ENCODE measurements at regions not wholly inside any gene's neighbourhood (a gene's known extent, or its start where the extent isn't known, plus 50 kb on each side); places are given as distances from the start of the nearest gene placed in this dataset.

- DNase-seq, result no peak
Measured at GRCh38 chrX:6472652-6473342, 62.1 kb downstream of the VCX3A start.

- DNase-seq, result no peak
Measured at GRCh38 chrX:6468706-6469105, 66.2 kb downstream of the VCX3A start.

- no peak for DNase-seq
Measured at GRCh38 chrX:6465756-6466155, 69.2 kb downstream of the VCX3A start.

GRCh38 chrX:6464726-6465125, 70.2 kb downstream of the VCX3A start:
- DNase-seq, result no peak

GRCh38 chrX:6460893-6461490, 73.9 kb downstream of the VCX3A start:
- DNase-seq, result no peak

GRCh38 chrX:6456196-6456595, 78.7 kb downstream of the VCX3A start:
- DNase-seq, result no peak

- DNase-seq, result no peak
Measured at GRCh38 chrX:6449946-6450345, 85.0 kb downstream of the VCX3A start.

GRCh38 chrX:6448003-6448402, 86.9 kb downstream of the VCX3A start:
- no peak for DNase-seq

GRCh38 chrX:6446582-6446981, 88.3 kb downstream of the VCX3A start:
- no peak for DNase-seq

GRCh38 chrX:6440648-6441047, 94.3 kb downstream of the VCX3A start:
- DNase-seq, result no peak

GRCh38 chrX:6432226-6432625, 102.7 kb downstream of the VCX3A start:
- peak; percentile 40 for DNase-seq

GRCh38 chrX:6407542-6407941, 127.4 kb downstream of the VCX3A start:
- no peak for DNase-seq

- peak; percentile 25 for DNase-seq
Measured at GRCh38 chrX:6386837-6387236, 148.1 kb downstream of the VCX3A start.

- DNase-seq, result no peak
Measured at GRCh38 chrX:6384921-6385320, 150.0 kb downstream of the VCX3A start.

GRCh38 chrX:6384371-6384770, 150.5 kb downstream of the VCX3A start:
- no peak for DNase-seq

- peak; percentile 15 for DNase-seq
Measured at GRCh38 chrX:6383917-6384316, 151.0 kb downstream of the VCX3A start.

GRCh38 chrX:6383488-6383887, 151.4 kb downstream of the VCX3A start:
- no peak for DNase-seq

- no peak for DNase-seq
Measured at GRCh38 chrX:6382284-6382683, 152.6 kb downstream of the VCX3A start.

GRCh38 chrX:6377103-6377764, 148.6 kb upstream of the NLGN4X start:
- no peak for DNase-seq

GRCh38 chrX:6374556-6374955, 145.9 kb upstream of the NLGN4X start:
- DNase-seq, result no peak

- no peak for DNase-seq
Measured at GRCh38 chrX:6372981-6373380, 144.3 kb upstream of the NLGN4X start.

GRCh38 chrX:6371353-6371752, 142.7 kb upstream of the NLGN4X start:
- DNase-seq, result no peak

- no peak for DNase-seq
Measured at GRCh38 chrX:6363188-6363587, 134.5 kb upstream of the NLGN4X start.

GRCh38 chrX:6325437-6325836, 96.8 kb upstream of the NLGN4X start:
- DNase-seq, result no peak
